B cell (primary cell): ENCODE measurements at regions not wholly inside any gene's neighbourhood (a gene's known extent, or its start where the extent isn't known, plus 50 kb on each side); places are given as distances from the start of the nearest gene placed in this dataset.

Source experiments
- CTCF ChIP-seq: fragments of 200-600 bp; IDR thresholded peaks from one replicate; pipeline ENCODE4 v1.8.0; 2022; ENCODE audit warnings: antibody characterized with exemption, mild to moderate bottlenecking
- EZH2 ChIP-seq: IDR thresholded peaks from 2 replicates; pipeline ENCODE4 v1.6.1; 2012; ENCODE audit warnings: borderline replicate concordance, low read depth, mild to moderate bottlenecking, moderate library complexity, low read length; ENCODE audit not compliant: insufficient read depth, poor library complexity, severe bottlenecking

- TF ChIP-seq CTCF (no peak), EZH2 (no peak)
Observed at GRCh38 chr13:68292601-68293000, 1062.5 kb upstream of the PCDH9 start.
